Heart left ventricle (tissue), 16 donors: ENCODE measurements at regions not wholly inside any gene's neighbourhood (a gene's known extent, or its start where the extent isn't known, plus 50 kb on each side); places are given as distances from the start of the nearest gene placed in this dataset.

Source experiments
- ATAC-seq, 4 donors: fragments of 200-7000 bp; cut with Tn5 transposase; one replicate each; pipeline ENCODE4 v1.9.1; 2020 to 2022; ENCODE audit warnings: moderate library complexity in 4 of 4, mild to moderate bottlenecking in 3 of 4, moderate number of reproducible peaks in 1 of 4
- DNase-seq, 5 donors: peaks; one replicate each; pipeline ENCODE4 v3.0.0-alpha.2; 2020
- H3K27ac ChIP-seq, 12 donors: fragments of 200-600 bp; sonication (generic) in 4 of 12; one replicate each; pipeline versions ENCODE4 v1.5.0 to v1.8.0; 2016 to 2022; ENCODE audit warnings: mild to moderate bottlenecking in 2 of 12
- H3K27me3 ChIP-seq, 9 donors: fragments of 200-600 bp; sonication (generic) in 2 of 9; one replicate each; pipeline versions ENCODE4 v1.5.1 to v1.8.0; 2016 to 2022; ENCODE audit warnings: mild to moderate bottlenecking in 3 of 9
- H3K36me3 ChIP-seq, 9 donors: fragments of 200-600 bp; sonication (generic) in 2 of 9; one replicate each; pipeline versions ENCODE4 v1.5.0 to v1.8.0; 2018 to 2022; ENCODE audit warnings: mild to moderate bottlenecking in 2 of 9
- H3K4me1 ChIP-seq, 12 donors: fragments of 200-600 bp; sonication (generic) in 4 of 12; one replicate each; pipeline versions ENCODE4 v1.5.0 to v1.8.0; 2016 to 2022; ENCODE audit warnings: mild to moderate bottlenecking in 3 of 12
- H3K4me3 ChIP-seq, 12 donors: fragments of 200-600 bp; sonication (generic) in 4 of 12; one replicate each; pipeline versions ENCODE4 v1.5.0 to v1.8.0; 2017 to 2022; ENCODE audit warnings: mild to moderate bottlenecking in 9 of 12, moderate library complexity in 4 of 12
- H3K9me3 ChIP-seq, 12 donors: fragments of 200-600 bp; sonication (generic) in 4 of 12; one replicate each; pipeline versions ENCODE4 v1.5.0 to v1.8.0; 2016 to 2022; ENCODE audit warnings: mild to moderate bottlenecking in 1 of 12
- POLR2A ChIP-seq, 2 donors: fragments of 450-650 bp; IDR thresholded peaks; one replicate each; pipeline ENCODE4 v1.6.1; 2017; ENCODE audit warnings: antibody characterized with exemption in 2 of 2, mild to moderate bottlenecking in 2 of 2, moderate library complexity in 2 of 2
- WGBS, 4 donors: extraction: QIAGEN DNeasy Blood & Tissue Kit in 2 of 4; methylation state at CpG; one replicate each; pipeline versions ENCODE4 v1.1.5 to v1.1.7; 2013 to 2018; 5-methylcytosine and 5-hydroxymethylcytosine counted together
- intact Hi-C, 10 donors: fragments of 100-400 bp; cut with DNase I; formaldehyde crosslinking; loops; one replicate each; pipeline versions ENCODE4 v1.11.1 to v1.14.2; 2022
- TF ChIP-seq, protein P1 (sequence below), 12 donors: fragments of 200-600 bp; sonication (generic) in 4 of 12; IDR thresholded peaks; one replicate each; pipeline versions ENCODE4 v1.5.0 to v1.8.0; 2018 to 2022; ENCODE audit warnings: antibody characterized with exemption in 12 of 12, mild to moderate bottlenecking in 5 of 12
- donor health status: ischemic (EF 13 %, LVEDD 7.1; RV severe dilation, severe dysfunction).
- donor health status: healthy with polysubstance abuse.
- donor health status: DM: no; HTN: yes; CAD: no.
- donor health status: DM: no; HTN: no; CAD: no.
- donor health status: ischemic (EF 25% LVEDD 6.9; RV normal size, moderate dysfunction).
- donor health status: ischemic (EF 25% LVEDD 5.7; RV mildly dilated, moderate dysfunction).
- donor health status: healthy.
- donor health status: DM: yes; HTN: yes; CAD: no.
- donor health status: ischemic (EF 35%, LVEDD 5.7; RV mildly dilated, moderate dysfunction).
- donor health status: nonischemic (EF 11% LVEDD 7.7; RV severe dilation, severe dysfunction).
- donor health status: DM: yes; HTN: yes; CAD: no.
- donor health status: PGD.
- donor health status: ischemic (EF 29% LVEDD 5.4; RV normal size, mild dysfunction).
- donor health status: nonischemic (EF 23%, LVEDD 6.1; RV moderate dilation, normal function).

DNA sequence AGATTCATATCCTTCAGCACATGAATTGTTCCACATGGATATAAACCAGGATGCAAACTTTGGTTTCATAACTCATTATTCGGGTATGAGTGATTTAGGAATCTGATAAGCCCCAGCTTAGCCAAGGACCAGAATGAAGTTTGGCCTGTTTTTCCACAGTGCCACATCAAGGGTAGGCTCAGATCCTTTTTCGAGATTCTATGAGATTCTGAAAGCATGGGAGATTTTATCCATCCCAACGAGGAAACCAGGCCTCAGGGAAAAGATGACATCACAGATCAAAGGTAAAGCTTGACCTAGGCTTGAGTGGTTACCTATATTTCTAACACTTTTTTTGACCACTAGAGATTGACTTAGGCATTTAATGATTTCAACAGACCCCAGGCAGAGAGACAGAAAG lies 590.8 kb upstream of the PKDCC start:
- WGBS, 4 donors, result 89 to 98% (median 93%) methylated on average over 3 of the region's 3 CpGs
- peak overlapping the region in 2 of 12 donors; percentile 9 to 59 for H3K27ac ChIP-seq
- H3K36me3 ChIP-seq, result no peaks in the 10 kb centered on the region
- intact Hi-C loops, result no loop called here
- ATAC-seq, result no peak
- DNase-seq, result no peak
- TF ChIP-seq POLR2A (IDR thresholded peaks at IDR 0.05), result no peak
- TF ChIP-seq, protein P1, sequence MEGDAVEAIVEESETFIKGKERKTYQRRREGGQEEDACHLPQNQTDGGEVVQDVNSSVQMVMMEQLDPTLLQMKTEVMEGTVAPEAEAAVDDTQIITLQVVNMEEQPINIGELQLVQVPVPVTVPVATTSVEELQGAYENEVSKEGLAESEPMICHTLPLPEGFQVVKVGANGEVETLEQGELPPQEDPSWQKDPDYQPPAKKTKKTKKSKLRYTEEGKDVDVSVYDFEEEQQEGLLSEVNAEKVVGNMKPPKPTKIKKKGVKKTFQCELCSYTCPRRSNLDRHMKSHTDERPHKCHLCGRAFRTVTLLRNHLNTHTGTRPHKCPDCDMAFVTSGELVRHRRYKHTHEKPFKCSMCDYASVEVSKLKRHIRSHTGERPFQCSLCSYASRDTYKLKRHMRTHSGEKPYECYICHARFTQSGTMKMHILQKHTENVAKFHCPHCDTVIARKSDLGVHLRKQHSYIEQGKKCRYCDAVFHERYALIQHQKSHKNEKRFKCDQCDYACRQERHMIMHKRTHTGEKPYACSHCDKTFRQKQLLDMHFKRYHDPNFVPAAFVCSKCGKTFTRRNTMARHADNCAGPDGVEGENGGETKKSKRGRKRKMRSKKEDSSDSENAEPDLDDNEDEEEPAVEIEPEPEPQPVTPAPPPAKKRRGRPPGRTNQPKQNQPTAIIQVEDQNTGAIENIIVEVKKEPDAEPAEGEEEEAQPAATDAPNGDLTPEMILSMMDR (IDR thresholded peaks at IDR 0.05), result no peak
- no peaks in the 10 kb centered on the region for H3K27me3 ChIP-seq
- no peak overlapping the region for H3K4me3 ChIP-seq
- no peaks in the 10 kb centered on the region for H3K9me3 ChIP-seq
- H3K4me1 ChIP-seq, result peaks cover 0 to 14% (median 6%) of the 10 kb centered on the region in 12 donors

DNA sequence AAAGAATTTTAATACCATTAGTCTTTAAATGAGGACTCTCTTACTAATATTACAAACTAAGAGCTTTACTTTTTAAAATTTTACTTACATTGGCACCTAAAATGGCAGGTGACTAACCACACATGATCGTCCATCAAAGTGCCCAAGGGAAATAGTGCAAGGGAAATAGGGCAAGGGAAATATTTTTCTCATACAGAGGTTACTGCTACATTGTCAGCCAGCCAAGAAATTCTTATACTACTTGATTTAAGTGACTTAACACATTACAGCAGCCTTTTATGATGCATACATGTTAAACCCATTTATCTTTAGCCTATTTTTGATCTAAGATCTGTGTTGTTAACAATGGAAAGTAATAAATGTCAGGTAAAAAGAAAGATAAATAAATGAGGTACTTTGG lies 587.2 kb upstream of the PKDCC start:
- TF ChIP-seq, protein P1 (IDR thresholded peaks at IDR 0.05), result no peak
- TF ChIP-seq POLR2A (IDR thresholded peaks at IDR 0.05), result no peak
- no peak overlapping the region for H3K27ac ChIP-seq
- 41 to 51% (median 42%) methylated on average over 1 of the region's 1 CpG for WGBS, 4 donors
- peaks cover 0 to 12% (median 5%) of the 10 kb centered on the region in 12 donors for H3K4me1 ChIP-seq
- H3K9me3 ChIP-seq, result no peaks in the 10 kb centered on the region
- ATAC-seq, result no peak
- H3K36me3 ChIP-seq, result no peaks in the 10 kb centered on the region
- H3K4me3 ChIP-seq, result no peak overlapping the region
- intact Hi-C loops, result no loop called here
- DNase-seq, result no peak
- H3K27me3 ChIP-seq, result no peaks in the 10 kb centered on the region

DNA sequence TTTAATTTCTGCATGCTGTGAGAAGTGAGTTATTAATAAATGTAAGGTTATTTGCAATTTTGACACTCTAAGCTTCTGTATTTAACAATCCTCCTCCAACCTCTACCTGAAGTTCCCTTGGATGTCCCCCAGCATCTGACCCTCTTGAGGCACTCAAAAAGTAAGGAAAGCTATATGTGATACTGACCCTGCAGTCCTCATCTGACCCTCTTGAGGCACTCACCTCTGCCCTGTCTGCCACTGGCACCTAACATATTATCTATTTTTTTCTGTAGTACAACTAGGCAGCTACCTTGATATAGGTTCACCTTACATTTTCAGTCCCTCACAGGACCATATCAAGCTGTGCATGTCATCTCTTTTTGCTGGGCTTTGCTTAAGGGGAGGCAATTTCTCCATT lies 583.4 kb upstream of the PKDCC start:
- ATAC-seq, result no peak
- no peaks in the 10 kb centered on the region for H3K9me3 ChIP-seq
- H3K4me1 ChIP-seq, result no peaks in the 10 kb centered on the region
- no peak for TF ChIP-seq POLR2A (IDR thresholded peaks at IDR 0.05)
- TF ChIP-seq, protein P1 (IDR thresholded peaks at IDR 0.05), result no peak
- H3K27me3 ChIP-seq, result no peaks in the 10 kb centered on the region
- intact Hi-C loops, result no loop called here
- H3K27ac ChIP-seq, result no peak overlapping the region
- no peaks in the 10 kb centered on the region for H3K36me3 ChIP-seq
- DNase-seq, result no peak
- no peak overlapping the region for H3K4me3 ChIP-seq

DNA sequence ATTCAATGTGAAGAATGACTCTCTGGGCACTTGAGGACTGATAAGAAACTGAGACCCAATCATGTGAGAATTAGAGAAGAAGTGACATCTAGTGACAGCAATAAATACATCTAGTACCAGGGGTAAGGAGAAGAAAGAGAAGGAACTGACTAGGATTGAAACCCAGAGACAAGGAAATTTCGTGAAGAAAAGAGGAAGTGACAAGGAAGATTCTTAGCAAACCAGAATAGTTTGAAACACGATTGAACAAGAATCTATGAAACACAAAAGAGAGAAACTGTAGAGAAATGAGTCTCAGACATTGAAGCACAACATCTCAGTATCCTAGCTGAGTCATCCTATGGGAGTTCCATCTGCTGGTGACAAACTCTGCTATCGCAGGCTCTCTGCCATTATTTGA lies 571.9 kb upstream of the PKDCC start:
- WGBS, 4 donors, result 59 to 76% (median 64%) methylated on average over 3 of the region's 3 CpGs
- Histone ChIP-seq H3K4me3 (no peak overlapping the region), H3K27me3 (no peaks in the 10 kb centered on the region), H3K27ac (peak overlapping the region in 1 of 12 donors; percentile 3), H3K36me3 (no peaks in the 10 kb centered on the region), H3K9me3 (peaks cover 0 to 4% (median 0%) of the 10 kb centered on the region in 12 donors), H3K4me1 (peaks cover 0 to 4% (median 0%) of the 10 kb centered on the region in 12 donors)
- TF ChIP-seq, protein P1 (IDR thresholded peaks at IDR 0.05), result no peak
- TF ChIP-seq POLR2A (IDR thresholded peaks at IDR 0.05), result no peak
- intact Hi-C loops, result no loop called here
- ATAC-seq (no peak), DNase-seq (no peak)
